DND-41 (cell line): ENCODE measurements at regions not wholly inside any gene's neighbourhood (a gene's known extent, or its start where the extent isn't known, plus 50 kb on each side); places are given as distances from the start of the nearest gene placed in this dataset.

ENCODE experiments used
- ATAC-seq: fragments of 200-7000 bp; cut with Tn5 transposase; 3 replicates; pipeline ENCODE4 v1.9.1; 2021; ENCODE audit warnings: low read depth; ENCODE audit not compliant: insufficient read depth
- DNase-seq: peaks from one replicate; pipeline ENCODE4 v3.0.0-alpha.2; 2020
- H2AFZ ChIP-seq: 2 replicates; pipeline ENCODE4 v1.6.0; 2012; ENCODE audit warnings: low read depth, low read length
- H3K27ac ChIP-seq: 2 replicates; pipeline ENCODE4 v1.5.1; 2012; ENCODE audit warnings: low read length, inconsistent platforms
- H3K27me3 ChIP-seq: fragments of 200-600 bp; sonication (generic); 2 replicates; pipeline ENCODE4 v1.6.0; 2012; ENCODE audit warnings: low read length, mild to moderate bottlenecking, inconsistent platforms; ENCODE audit not compliant: insufficient read depth, poor library complexity
- H3K36me3 ChIP-seq: 2 replicates; pipeline ENCODE4 v1.5.1; 2012; ENCODE audit warnings: low read length, inconsistent platforms; ENCODE audit not compliant: insufficient read depth
- H3K4me1 ChIP-seq: 2 replicates; pipeline ENCODE4 v1.5.1; 2012; ENCODE audit warnings: mild to moderate bottlenecking, low read length; ENCODE audit not compliant: insufficient read depth
- H3K4me2 ChIP-seq: 2 replicates; pipeline ENCODE4 v1.6.0; 2012; ENCODE audit warnings: mild to moderate bottlenecking, moderate library complexity, low read length, inconsistent platforms; ENCODE audit not compliant: insufficient read depth
- H3K4me3 ChIP-seq, 2 experiments: fragments of 200-600 bp in 1 of 2; shearing (Covaris generic) in 1 of 2; 2 replicates each; pipeline ENCODE4 v1.5.1; 2012 to 2016; ENCODE audit warnings: inconsistent platforms in 2 of 2, low read length in 2 of 2, mild to moderate bottlenecking in 2 of 2, low read depth in 1 of 2, moderate library complexity in 1 of 2
- H3K79me2 ChIP-seq: 2 replicates; pipeline ENCODE4 v1.6.0; 2012; ENCODE audit warnings: low read length, inconsistent platforms; ENCODE audit not compliant: insufficient read depth
- H3K9ac ChIP-seq: 2 replicates; pipeline ENCODE4 v1.6.0; 2012; ENCODE audit warnings: low read depth, mild to moderate bottlenecking, inconsistent platforms, low read length, moderate library complexity
- H3K9me3 ChIP-seq: 2 replicates; pipeline ENCODE4 v1.5.1; 2012; ENCODE audit warnings: low read length, moderate library complexity, mild to moderate bottlenecking, inconsistent platforms; ENCODE audit not compliant: insufficient read depth, severe bottlenecking
- H4K20me1 ChIP-seq: 2 replicates; pipeline ENCODE4 v1.6.0; 2012; ENCODE audit warnings: low read length; ENCODE audit not compliant: insufficient read depth
- EZH2 ChIP-seq: IDR thresholded peaks from 3 replicates; pipeline ENCODE4 v1.6.1; 2012; ENCODE audit warnings: borderline replicate concordance, low read depth, mild to moderate bottlenecking, moderate library complexity, low read length, inconsistent platforms; ENCODE audit not compliant: severe bottlenecking
- TF ChIP-seq, protein P1 (sequence below): IDR thresholded peaks from 2 replicates; pipeline ENCODE4 v1.5.1; 2012; ENCODE audit warnings: borderline replicate concordance, low read length, moderate library complexity, mild to moderate bottlenecking; ENCODE audit not compliant: poor library complexity, severe bottlenecking; ENCODE audit errors: extremely low read depth

- Histone ChIP-seq H3K4me2 (no peak overlapping the region), H3K9ac (no peak overlapping the region), H3K4me1 (no peaks in the 10 kb centered on the region), H3K79me2 (no peaks in the 10 kb centered on the region), H3K27me3 (no peaks in the 10 kb centered on the region), H2AFZ (no peak overlapping the region), H3K9me3 (peaks cover 5% of the 10 kb centered on the region), H3K27ac (no peak overlapping the region), H3K4me3 (no peak overlapping the region), H3K36me3 (no peaks in the 10 kb centered on the region), H4K20me1 (no peaks in the 10 kb centered on the region)
- ATAC-seq: no peak
- DNase-seq: no peak
- TF ChIP-seq, protein P1, sequence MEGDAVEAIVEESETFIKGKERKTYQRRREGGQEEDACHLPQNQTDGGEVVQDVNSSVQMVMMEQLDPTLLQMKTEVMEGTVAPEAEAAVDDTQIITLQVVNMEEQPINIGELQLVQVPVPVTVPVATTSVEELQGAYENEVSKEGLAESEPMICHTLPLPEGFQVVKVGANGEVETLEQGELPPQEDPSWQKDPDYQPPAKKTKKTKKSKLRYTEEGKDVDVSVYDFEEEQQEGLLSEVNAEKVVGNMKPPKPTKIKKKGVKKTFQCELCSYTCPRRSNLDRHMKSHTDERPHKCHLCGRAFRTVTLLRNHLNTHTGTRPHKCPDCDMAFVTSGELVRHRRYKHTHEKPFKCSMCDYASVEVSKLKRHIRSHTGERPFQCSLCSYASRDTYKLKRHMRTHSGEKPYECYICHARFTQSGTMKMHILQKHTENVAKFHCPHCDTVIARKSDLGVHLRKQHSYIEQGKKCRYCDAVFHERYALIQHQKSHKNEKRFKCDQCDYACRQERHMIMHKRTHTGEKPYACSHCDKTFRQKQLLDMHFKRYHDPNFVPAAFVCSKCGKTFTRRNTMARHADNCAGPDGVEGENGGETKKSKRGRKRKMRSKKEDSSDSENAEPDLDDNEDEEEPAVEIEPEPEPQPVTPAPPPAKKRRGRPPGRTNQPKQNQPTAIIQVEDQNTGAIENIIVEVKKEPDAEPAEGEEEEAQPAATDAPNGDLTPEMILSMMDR: no peak
- TF ChIP-seq EZH2: no peak
Measured at GRCh38 chr16:51268237-51268636, 117.2 kb upstream of the SALL1 start.

DNA sequence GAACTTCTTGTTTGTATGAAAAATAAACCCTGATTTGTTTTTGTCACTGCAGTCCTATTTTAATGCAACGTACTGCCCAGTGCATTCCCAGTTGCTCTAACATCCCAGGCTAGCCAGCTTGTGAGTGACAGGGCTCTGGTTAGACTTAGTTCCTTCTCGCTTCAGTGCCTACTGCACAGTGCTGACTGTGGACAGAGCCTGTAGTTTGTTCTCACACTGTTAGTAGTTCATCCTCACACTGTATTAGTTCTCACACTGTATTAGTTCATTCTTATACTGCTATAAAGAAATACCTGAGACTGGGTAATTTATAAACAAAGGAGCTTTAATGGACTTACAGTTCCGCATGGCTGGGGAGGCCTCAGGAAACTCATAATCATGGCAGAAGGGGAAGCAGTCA is 116.6 kb upstream of the SALL1 start:
- H3K4me2 ChIP-seq: no peak overlapping the region
- no peak overlapping the region for H2AFZ ChIP-seq
- no peaks in the 10 kb centered on the region for H3K27me3 ChIP-seq
- no peak for ATAC-seq
- no peaks in the 10 kb centered on the region for H3K36me3 ChIP-seq
- TF ChIP-seq EZH2: no peak
- TF ChIP-seq, protein P1: no peak
- H3K27ac ChIP-seq: no peak overlapping the region
- H3K4me3 ChIP-seq: no peak overlapping the region
- DNase-seq: no peak
- no peaks in the 10 kb centered on the region for H3K4me1 ChIP-seq
- H3K79me2 ChIP-seq: no peaks in the 10 kb centered on the region
- H4K20me1 ChIP-seq: no peaks in the 10 kb centered on the region
- H3K9me3 ChIP-seq: peaks cover 5% of the 10 kb centered on the region
- no peak overlapping the region for H3K9ac ChIP-seq

GRCh38 chr16:51262428-51262827 is 111.4 kb upstream of the SALL1 start:
- no peaks in the 10 kb centered on the region for H3K4me1 ChIP-seq
- H2AFZ ChIP-seq: no peak overlapping the region
- TF ChIP-seq, protein P1: no peak
- TF ChIP-seq EZH2: no peak
- H3K9ac ChIP-seq: no peak overlapping the region
- H3K79me2 ChIP-seq: no peaks in the 10 kb centered on the region
- H3K9me3 ChIP-seq: peaks cover 6% of the 10 kb centered on the region
- no peaks in the 10 kb centered on the region for H3K27me3 ChIP-seq
- no peak overlapping the region for H3K4me3 ChIP-seq
- no peaks in the 10 kb centered on the region for H3K36me3 ChIP-seq
- no peak overlapping the region for H3K4me2 ChIP-seq
- H3K27ac ChIP-seq: no peak overlapping the region
- DNase-seq: no peak
- H4K20me1 ChIP-seq: no peaks in the 10 kb centered on the region
- no peak for ATAC-seq

DNA sequence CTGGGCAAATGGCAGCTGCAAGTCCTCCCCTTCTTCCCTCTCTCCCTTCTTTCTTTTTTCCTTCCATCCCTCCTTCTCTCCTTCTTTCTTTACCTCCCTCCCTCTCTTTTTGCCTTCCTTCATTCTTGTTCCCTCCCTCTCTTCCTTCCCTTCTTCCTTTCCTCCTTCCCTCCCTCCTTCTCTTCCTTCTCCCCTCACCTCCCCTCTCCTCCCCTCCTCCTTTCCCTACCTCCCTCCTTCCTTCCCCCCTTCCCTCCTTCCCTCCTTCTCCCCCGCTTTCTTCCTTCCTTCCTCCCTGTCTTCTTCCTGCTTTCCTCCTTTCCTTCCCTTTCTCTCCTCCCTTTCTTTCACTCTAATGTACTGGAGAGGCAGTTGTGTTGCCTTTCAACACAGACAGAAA is 110.8 kb upstream of the SALL1 start:
- TF ChIP-seq EZH2: no peak
- TF ChIP-seq, protein P1: no peak
- Histone ChIP-seq H3K4me3 (no peak overlapping the region), H3K4me1 (no peaks in the 10 kb centered on the region), H3K4me2 (no peak overlapping the region), H3K9ac (no peak overlapping the region), H3K27me3 (no peaks in the 10 kb centered on the region), H2AFZ (no peak overlapping the region), H3K36me3 (no peaks in the 10 kb centered on the region), H4K20me1 (no peaks in the 10 kb centered on the region), H3K27ac (no peak overlapping the region), H3K9me3 (peaks cover 6% of the 10 kb centered on the region), H3K79me2 (no peaks in the 10 kb centered on the region)
- ATAC-seq (no peak), DNase-seq (no peak)
